Right atrium auricular region (tissue), 2 donors: ENCODE measurements at regions not wholly inside any gene's neighbourhood (a gene's known extent, or its start where the extent isn't known, plus 50 kb on each side); places are given as distances from the start of the nearest gene placed in this dataset.
A peak's percentile ranks its signal among the peaks of the same experiment; 100 is the strongest.

Experiments
- DNase-seq: peaks from one replicate; pipeline ENCODE4 v3.0.0-alpha.2; 2019; ENCODE audit warnings: low spot score
- H3K27ac ChIP-seq, 2 donors: fragments of 200-600 bp; sonication (generic); 1 replicate in 1 of 2; 2 replicates in 1 of 2; pipeline ENCODE4 v1.5.1; 2016 to 2019
- H3K27me3 ChIP-seq, 2 donors: fragments of 200-600 bp; sonication (generic); one replicate each; pipeline versions ENCODE4 v1.5.1 to v1.6.0; 2017 to 2019
- H3K36me3 ChIP-seq: fragments of 200-600 bp; sonication (generic); one replicate; pipeline ENCODE4 v1.5.1; 2016
- H3K4me1 ChIP-seq, 2 donors: fragments of 200-600 bp; sonication (generic); one replicate each; pipeline versions ENCODE4 v1.5.1 to v1.6.0; 2017 to 2019
- H3K4me3 ChIP-seq, 2 donors: fragments of 200-600 bp; sonication (generic); 1 replicate in 1 of 2; 2 replicates in 1 of 2; pipeline ENCODE4 v1.5.1; 2017 to 2019; ENCODE audit warnings: mild to moderate bottlenecking in 1 of 2, moderate library complexity in 1 of 2
- H3K9me3 ChIP-seq, 2 donors: fragments of 200-600 bp; sonication (generic); one replicate each; pipeline ENCODE4 v1.5.1; 2019
- TF ChIP-seq, protein P1 (sequence below), 2 donors: fragments of 200-600 bp; sonication (generic); IDR thresholded peaks; one replicate each; pipeline ENCODE4 v1.5.1; 2019; ENCODE audit warnings: antibody characterized with exemption in 2 of 2

DNA sequence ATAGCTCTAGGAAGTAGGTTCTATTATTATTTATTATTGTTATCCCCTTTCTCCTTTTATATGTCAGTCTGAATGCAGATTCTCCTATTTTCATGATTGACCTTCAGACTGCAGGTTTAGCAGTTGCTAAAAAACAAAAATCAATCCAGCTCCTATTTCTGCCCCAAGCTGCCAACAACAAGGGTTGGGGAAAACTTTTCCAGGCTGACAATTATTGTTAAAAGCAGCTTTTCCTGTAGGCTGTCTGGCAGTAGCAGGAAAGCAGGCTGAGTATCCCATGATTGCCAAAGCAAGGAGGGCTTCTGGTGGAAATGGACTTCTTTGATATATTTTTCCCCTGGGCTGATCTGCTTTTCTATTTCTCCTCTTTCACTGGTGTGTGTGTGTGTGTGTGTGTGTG is 78.0 kb upstream of the CTLA4 start:
- no peak for DNase-seq
- Histone ChIP-seq H3K27me3 (no peaks in the 10 kb centered on the region), H3K4me1 (peaks cover 0 to 15% of the 10 kb centered on the region in 2 donors), H3K9me3 (no peaks in the 10 kb centered on the region), H3K36me3 (no peaks in the 10 kb centered on the region), H3K27ac (peak overlapping the region in 1 of 2 donors; percentile 16), H3K4me3 (no peak overlapping the region)
- TF ChIP-seq, protein P1, sequence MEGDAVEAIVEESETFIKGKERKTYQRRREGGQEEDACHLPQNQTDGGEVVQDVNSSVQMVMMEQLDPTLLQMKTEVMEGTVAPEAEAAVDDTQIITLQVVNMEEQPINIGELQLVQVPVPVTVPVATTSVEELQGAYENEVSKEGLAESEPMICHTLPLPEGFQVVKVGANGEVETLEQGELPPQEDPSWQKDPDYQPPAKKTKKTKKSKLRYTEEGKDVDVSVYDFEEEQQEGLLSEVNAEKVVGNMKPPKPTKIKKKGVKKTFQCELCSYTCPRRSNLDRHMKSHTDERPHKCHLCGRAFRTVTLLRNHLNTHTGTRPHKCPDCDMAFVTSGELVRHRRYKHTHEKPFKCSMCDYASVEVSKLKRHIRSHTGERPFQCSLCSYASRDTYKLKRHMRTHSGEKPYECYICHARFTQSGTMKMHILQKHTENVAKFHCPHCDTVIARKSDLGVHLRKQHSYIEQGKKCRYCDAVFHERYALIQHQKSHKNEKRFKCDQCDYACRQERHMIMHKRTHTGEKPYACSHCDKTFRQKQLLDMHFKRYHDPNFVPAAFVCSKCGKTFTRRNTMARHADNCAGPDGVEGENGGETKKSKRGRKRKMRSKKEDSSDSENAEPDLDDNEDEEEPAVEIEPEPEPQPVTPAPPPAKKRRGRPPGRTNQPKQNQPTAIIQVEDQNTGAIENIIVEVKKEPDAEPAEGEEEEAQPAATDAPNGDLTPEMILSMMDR (IDR thresholded peaks at IDR 0.05), result no peak

DNA sequence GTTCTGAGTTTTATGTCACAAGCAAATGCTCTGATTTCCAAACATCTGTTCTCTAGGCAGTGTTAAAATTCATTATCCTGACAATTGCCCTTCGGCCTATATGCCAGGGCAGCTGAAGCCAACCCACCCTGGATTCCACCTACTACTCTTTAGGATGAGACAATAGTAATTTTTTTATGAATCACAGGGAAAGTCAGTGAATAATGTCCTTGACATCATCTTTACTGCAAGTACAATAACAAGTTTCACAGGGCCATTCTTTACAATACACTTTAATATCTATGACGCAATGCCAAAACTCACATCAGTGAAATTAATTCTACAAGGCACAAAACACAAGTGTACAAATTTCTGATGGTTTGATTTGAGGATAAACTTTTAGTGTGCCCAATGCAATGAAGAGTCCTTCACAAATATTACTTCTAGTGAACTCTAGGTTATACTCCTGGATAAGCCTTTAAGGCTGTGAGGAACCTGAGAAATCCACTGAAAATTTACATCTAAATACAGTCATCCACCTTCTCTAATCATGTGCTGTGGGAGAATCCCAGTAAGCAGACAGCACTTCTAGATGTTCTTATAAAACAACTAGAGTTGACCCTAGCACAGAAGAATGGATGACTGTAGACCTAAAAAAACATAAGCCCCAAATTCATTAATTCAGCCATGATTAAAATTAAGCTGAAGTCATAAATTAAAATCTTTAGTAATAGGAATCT is 77.3 kb upstream of the CTLA4 start:
- DNase-seq, result no peak
- H3K27me3 ChIP-seq, result no peaks in the 10 kb centered on the region
- peaks cover 0 to 15% of the 10 kb centered on the region in 2 donors for H3K4me1 ChIP-seq
- H3K4me3 ChIP-seq, result no peak overlapping the region
- H3K27ac ChIP-seq, result no peak overlapping the region
- no peaks in the 10 kb centered on the region for H3K36me3 ChIP-seq
- no peaks in the 10 kb centered on the region for H3K9me3 ChIP-seq
- TF ChIP-seq, protein P1 (IDR thresholded peaks at IDR 0.05), result no peak

DNA sequence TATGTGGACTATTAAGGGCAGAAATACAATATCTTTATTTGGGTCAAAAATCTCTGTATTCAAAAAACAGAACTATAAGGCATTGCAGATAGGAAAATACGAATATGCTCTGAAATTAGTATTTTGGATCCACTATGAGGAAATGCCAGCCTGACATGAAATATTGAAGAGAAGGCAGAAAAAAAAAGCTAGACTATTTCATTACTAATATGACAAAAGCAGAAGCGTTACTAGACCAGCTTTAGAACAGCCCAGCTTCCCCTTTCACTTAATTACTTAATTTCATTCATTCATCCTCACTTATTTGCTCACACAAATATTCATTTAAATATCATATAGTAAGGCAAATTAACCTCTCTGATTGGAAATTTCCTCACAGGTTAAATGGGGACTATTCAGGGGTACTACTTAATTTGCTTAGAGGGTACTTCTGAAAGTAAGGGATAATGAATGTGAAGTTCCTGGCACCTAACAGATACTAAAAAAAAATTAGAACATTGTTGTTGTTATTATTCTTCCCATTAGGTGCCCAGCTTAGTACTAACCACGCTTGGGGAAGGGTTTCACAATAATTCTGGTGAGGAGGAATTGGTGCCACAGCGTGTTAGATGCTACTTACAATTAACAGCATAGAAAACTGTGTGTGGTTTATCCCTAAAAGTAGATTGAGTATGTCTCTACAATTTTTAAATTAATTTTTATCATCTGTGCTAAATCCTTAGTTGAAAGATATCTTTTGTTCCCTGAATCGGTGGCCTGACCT is 71.1 kb upstream of the CTLA4 start:
- H3K27ac ChIP-seq, result peak overlapping the region in 1 of 2 donors; percentile 15

DNA sequence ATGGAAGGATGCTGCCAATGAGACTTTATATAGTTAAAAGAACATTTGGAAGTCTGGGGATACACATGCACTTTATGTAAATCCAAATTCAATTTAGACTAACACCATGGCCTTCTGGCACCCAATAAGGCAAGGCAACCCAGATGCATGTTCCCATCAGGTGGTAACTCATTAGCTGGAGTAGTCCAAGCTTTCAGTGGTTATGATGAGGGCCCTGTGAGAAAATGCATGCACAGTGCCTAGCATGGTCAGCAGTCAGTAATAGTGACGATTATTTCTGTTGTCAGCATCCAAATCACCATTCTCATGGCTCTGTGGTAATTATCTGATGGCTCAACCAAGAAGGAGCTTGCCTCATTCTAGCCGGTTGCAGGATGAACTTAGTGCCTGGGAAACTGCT is 70.3 kb upstream of the CTLA4 start:
- DNase-seq, result no peak
- Histone ChIP-seq H3K36me3 (no peaks in the 10 kb centered on the region), H3K9me3 (peaks cover 0 to 6% of the 10 kb centered on the region in 2 donors), H3K4me1 (no peaks in the 10 kb centered on the region), H3K27me3 (no peaks in the 10 kb centered on the region), H3K4me3 (no peak overlapping the region), H3K27ac (peak overlapping the region in 1 of 2 donors; percentile 15)
- TF ChIP-seq, protein P1 (IDR thresholded peaks at IDR 0.05), result no peak

More for the DNA sequence above, 71.1 kb upstream of the CTLA4 start:
- H3K4me3 ChIP-seq, result no peak overlapping the region
- no peaks in the 10 kb centered on the region for H3K4me1 ChIP-seq
- H3K9me3 ChIP-seq, result peaks cover 0 to 6% of the 10 kb centered on the region in 2 donors
- TF ChIP-seq, protein P1 (IDR thresholded peaks at IDR 0.05), result no peak
- H3K27me3 ChIP-seq, result no peaks in the 10 kb centered on the region
- no peaks in the 10 kb centered on the region for H3K36me3 ChIP-seq
- no peak for DNase-seq

DNA sequence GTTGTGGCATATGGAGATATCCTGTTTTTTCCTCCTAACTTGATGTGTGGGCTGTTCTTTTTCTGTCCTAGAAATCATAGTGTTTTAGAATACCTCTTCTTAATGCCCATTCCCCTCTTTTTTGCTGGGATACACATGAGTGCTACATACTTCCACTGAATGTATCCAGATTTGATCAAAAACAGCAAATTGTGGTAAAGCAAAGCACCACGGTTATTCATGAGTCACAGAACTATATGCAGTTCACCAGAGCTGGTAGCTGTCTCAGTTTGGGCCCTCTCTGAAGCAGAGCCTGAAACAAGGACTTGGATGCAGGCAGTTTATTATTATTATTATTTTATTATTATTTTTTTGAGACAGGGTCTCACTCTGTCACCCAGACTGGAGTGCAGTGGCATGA is 69.9 kb upstream of the CTLA4 start:
- Histone ChIP-seq H3K4me1 (no peaks in the 10 kb centered on the region), H3K27ac (no peak overlapping the region), H3K4me3 (no peak overlapping the region), H3K27me3 (no peaks in the 10 kb centered on the region), H3K9me3 (peaks cover 0 to 6% of the 10 kb centered on the region in 2 donors), H3K36me3 (no peaks in the 10 kb centered on the region)
- TF ChIP-seq, protein P1 (IDR thresholded peaks at IDR 0.05), result no peak
- DNase-seq, result no peak
